IMR-90 (cell line): ENCODE measurements at regions not wholly inside any gene's neighbourhood (a gene's known extent, or its start where the extent isn't known, plus 50 kb on each side); places are given as distances from the start of the nearest gene placed in this dataset.

Experiments
- ATAC-seq: fragments of 200-7000 bp; cut with Tn5 transposase; 2 replicates; pipeline ENCODE4 v1.9.1; 2020; ENCODE audit warnings: low read depth, mild to moderate bottlenecking, moderate library complexity
- BruUV-seq: library from RNA; stranded (reverse); fragments of 400-500 nt; replicated peaks from 2 replicates; lab custom pipeline; 2021; lab: Mats Ljungman, UMichigan
- CTCF ChIA-PET: fragments of 300-600 bp; formaldehyde crosslinking; extraction: SDS; loops from one replicate; lab custom pipeline; 2021; ENCODE audit warnings: antibody characterized with exemption; lab: Yijun Ruan, JAX
- POLR2A ChIA-PET: fragments of 300-600 bp; sonication (Branson Sonifier 250); formaldehyde crosslinking; loops from one replicate; lab custom pipeline; 2022; ENCODE audit warnings: antibody characterized with exemption; ENCODE audit not compliant: unreplicated experiment; lab: Charles Lee
- DNase-seq: peaks from one replicate; pipeline ENCODE4 v3.0.0; 2013
- H2AFZ ChIP-seq: replicated peaks from 2 replicates; pipeline ENCODE3; 2013; ENCODE audit warnings: low read length, mild to moderate bottlenecking; ENCODE audit not compliant: poor library complexity
- H2AK5ac ChIP-seq: 2 replicates; pipeline ENCODE4 v1.6.1; 2013; ENCODE audit warnings: low read depth, low read length, inconsistent platforms
- H2AK9ac ChIP-seq: replicated peaks from 2 replicates; pipeline ENCODE3; 2013; ENCODE audit warnings: mild to moderate bottlenecking, low read depth, low read length, moderate library complexity; ENCODE audit not compliant: poor library complexity
- H2BK120ac ChIP-seq: 2 replicates; pipeline ENCODE4 v1.6.1; 2013; ENCODE audit warnings: low read depth, low read length, inconsistent platforms
- H2BK15ac ChIP-seq: 3 replicates; pipeline ENCODE4 v1.6.1; 2013; ENCODE audit warnings: low read depth, low read length, inconsistent platforms
- H2BK20ac ChIP-seq: 2 replicates; pipeline ENCODE4 v1.6.1; 2013; ENCODE audit warnings: low read depth, mild to moderate bottlenecking, inconsistent platforms, low read length, moderate library complexity
- H2BK5ac ChIP-seq: 2 replicates; pipeline ENCODE4 v1.6.1; 2013; ENCODE audit warnings: mild to moderate bottlenecking, low read depth, low read length, inconsistent platforms; ENCODE audit not compliant: poor library complexity, severe bottlenecking
- H3K14ac ChIP-seq: replicated peaks from 2 replicates; pipeline ENCODE4 v1.6.1; 2013; ENCODE audit warnings: low read depth, low read length, inconsistent platforms
- H3K18ac ChIP-seq: 2 replicates; pipeline ENCODE4 v1.6.1; 2013; ENCODE audit warnings: low read depth, low read length, control low read depth
- H3K23ac ChIP-seq: 2 replicates; pipeline ENCODE4 v1.6.1; 2013; ENCODE audit warnings: low read depth, low read length, inconsistent platforms
- H3K27ac ChIP-seq: 2 replicates; pipeline ENCODE4 v1.5.1; 2013; ENCODE audit warnings: mild to moderate bottlenecking, control low read depth, low read length; ENCODE audit not compliant: insufficient read depth
- H3K27me3 ChIP-seq: 2 replicates; pipeline ENCODE4 v1.6.1; 2013; ENCODE audit warnings: low read length; ENCODE audit not compliant: control insufficient read depth, insufficient read depth
- H3K36me3 ChIP-seq: 2 replicates; pipeline ENCODE4 v1.6.1; 2013; ENCODE audit warnings: low read length, mixed read lengths; ENCODE audit not compliant: control insufficient read depth, insufficient read depth
- H3K4ac ChIP-seq: 2 replicates; pipeline ENCODE4 v1.6.1; 2013; ENCODE audit warnings: low read depth, low read length, inconsistent platforms
- H3K4me1 ChIP-seq: 2 replicates; pipeline ENCODE4 v1.6.1; 2013; ENCODE audit warnings: low read length, mixed read lengths; ENCODE audit not compliant: control insufficient read depth, insufficient read depth
- H3K4me2 ChIP-seq: 2 replicates; pipeline ENCODE4 v1.6.1; 2013; ENCODE audit warnings: low read depth, mild to moderate bottlenecking, control low read depth, low read length, moderate library complexity
- H3K4me3 ChIP-seq: 2 replicates; pipeline ENCODE4 v1.5.1; 2013; ENCODE audit warnings: low read depth, mild to moderate bottlenecking, control low read depth, low read length, moderate library complexity; ENCODE audit not compliant: insufficient read depth
- H3K56ac ChIP-seq: 2 replicates; pipeline ENCODE4 v1.6.1; 2013; ENCODE audit warnings: low read length, inconsistent platforms; ENCODE audit not compliant: insufficient read depth; ENCODE audit errors: extremely low read depth
- H3K79me1 ChIP-seq, 2 experiments: 2 replicates each; pipeline ENCODE4 v1.6.1; 2013; ENCODE audit warnings: low read length in 2 of 2, inconsistent platforms in 1 of 2, low read depth in 1 of 2
- H3K9ac ChIP-seq: 2 replicates; pipeline ENCODE4 v1.6.1; 2013; ENCODE audit warnings: low read depth, low read length, control low read depth
- H3K9me1 ChIP-seq: 2 replicates; pipeline ENCODE4 v1.6.1; 2013; ENCODE audit warnings: low read length, inconsistent platforms; ENCODE audit not compliant: insufficient read depth
- H3K9me3 ChIP-seq: 2 replicates; pipeline ENCODE4 v1.6.1; 2013; ENCODE audit warnings: low read length; ENCODE audit not compliant: control insufficient read depth, insufficient read depth
- H4K20me1 ChIP-seq: 2 replicates; pipeline ENCODE4 v1.6.1; 2013; ENCODE audit warnings: low read length, inconsistent platforms; ENCODE audit not compliant: insufficient read depth
- H4K5ac ChIP-seq: 2 replicates; pipeline ENCODE4 v1.6.1; 2013; ENCODE audit warnings: mild to moderate bottlenecking, low read depth, low read length, control low read depth
- H4K8ac ChIP-seq, 2 experiments: 2 replicates each; pipeline ENCODE4 v1.6.1; 2013; ENCODE audit warnings: low read depth in 2 of 2, low read length in 2 of 2, control low read depth in 1 of 2, inconsistent platforms in 1 of 2
- H4K91ac ChIP-seq: 2 replicates; pipeline ENCODE4 v1.6.1; 2013; ENCODE audit warnings: low read depth, low read length, inconsistent platforms; ENCODE audit not compliant: insufficient read depth
- BHLHE40 ChIP-seq: fragments of 150-350 bp; IDR thresholded peaks from 2 replicates; pipeline ENCODE4 v1.6.1; 2016; ENCODE audit warnings: mild to moderate bottlenecking, low read depth, low read length
- CEBPB ChIP-seq: IDR thresholded peaks from 2 replicates; pipeline ENCODE4 v1.6.1; 2012; ENCODE audit warnings: low read depth, low read length, improper control_type of control experiment
- CHD1 ChIP-seq: IDR thresholded peaks from 2 replicates; pipeline ENCODE4 v1.6.1; 2012; ENCODE audit warnings: low read depth, low read length, improper control_type of control experiment
- FOS ChIP-seq: fragments of 150-350 bp; IDR thresholded peaks from 2 replicates; pipeline ENCODE4 v1.6.1; 2016; ENCODE audit warnings: low read depth, low read length
- MAFK ChIP-seq: IDR thresholded peaks from 2 replicates; pipeline ENCODE4 v1.6.1; 2012; ENCODE audit warnings: low read depth, low read length, improper control_type of control experiment
- MXI1 ChIP-seq: IDR thresholded peaks from 2 replicates; pipeline ENCODE4 v1.6.1; 2012; ENCODE audit warnings: low read depth, mild to moderate bottlenecking, low read length, moderate library complexity, borderline replicate concordance
- RCOR1 ChIP-seq: IDR thresholded peaks from 2 replicates; pipeline ENCODE4 v1.6.1; 2012; ENCODE audit warnings: mild to moderate bottlenecking, low read length, improper control_type of control experiment; ENCODE audit not compliant: insufficient replicate concordance
- SMC3 ChIP-seq: fragments of 150-350 bp; IDR thresholded peaks from 2 replicates; pipeline ENCODE4 v1.6.1; 2016; ENCODE audit warnings: low read depth, mild to moderate bottlenecking, antibody characterized with exemption, low read length, moderate library complexity
- USF2 ChIP-seq: fragments of 150-350 bp; IDR thresholded peaks from 2 replicates; pipeline ENCODE4 v1.6.1; 2017; ENCODE audit warnings: mild to moderate bottlenecking, antibody characterized with exemption, low read length, low read depth
- WGBS, 2 experiments: methylation state at CpG; one replicate each; pipeline versions ENCODE4 v1.1.5 to v1.1.7; 2013; ENCODE audit warnings: missing lambda C conversion rate in 2 of 2; ENCODE audit not compliant: insufficient read length in 1 of 2; ENCODE audit errors: extremely low coverage in 2 of 2; 5-methylcytosine and 5-hydroxymethylcytosine counted together
- dilution Hi-C: fragments of 300-500 bp; cut with HindIII; formaldehyde crosslinking; loops from one replicate; pipeline ENCODE4 v1.14.3; 2018; ENCODE audit warnings: low sequenced_read_pairs; ENCODE audit not compliant: unreplicated experiment
- in situ Hi-C: fragments of 300-500 bp; cut with MboI; formaldehyde crosslinking; loops from 3 replicates; pipeline ENCODE4 v1.14.3; 2019; ENCODE audit warnings: low sequenced_read_pairs, inconsistent platforms, mixed read lengths
- intact Hi-C: fragments of 100-400 bp; cut with micrococcal nuclease; formaldehyde crosslinking; loops from 2 replicates; pipeline ENCODE4 v1.10.0; 2022

- peak overlapping the region; percentile 87; the same call in 1 of the 2 replicates for H2BK20ac ChIP-seq
- peak overlapping the region; percentile 36; the same call in 1 of the 2 replicates for H3K18ac ChIP-seq
- H2AK9ac ChIP-seq, result no peak overlapping the region
- no peaks in the 10 kb centered on the region for H3K79me1 ChIP-seq
- BruUV-seq, result no TSS peak
- H4K8ac ChIP-seq, result peak overlapping the region in 1 of 2 experiments; percentile 67; a peak in 2 of 4 replicates
- ChIA-PET POLR2A (no interaction called here), CTCF (interaction anchor here (1.1 kb wide), 1 partner anchor 34 kb away, joined by 3 read pairs; no protein-coding TSS in a partner anchor)
- no peak overlapping the region for H4K91ac ChIP-seq
- intact Hi-C loops, result no loop called here
- dilution Hi-C loops, result no loop called here
- H3K56ac ChIP-seq, result peak overlapping the region; percentile 59
- no peak overlapping the region for H3K4me3 ChIP-seq
- H3K4ac ChIP-seq, result peak overlapping the region; percentile 93; the same call in 1 of the 2 replicates
- H3K36me3 ChIP-seq, result no peaks in the 10 kb centered on the region
- H4K20me1 ChIP-seq, result peaks cover 7% of the 10 kb centered on the region
- WGBS, 2 experiments, result no CpG with 5 or more reads among the region's 5 CpGs
- peak overlapping the region; percentile 17 for H3K4me2 ChIP-seq
- 0 out of 3 replicates have a peak overlapping the region, but pooled peaks have one; percentile 81 for H2BK15ac ChIP-seq
- H2BK5ac ChIP-seq, result peak overlapping the region; percentile 97
- no peak overlapping the region for H2AFZ ChIP-seq
- no peak overlapping the region for H3K14ac ChIP-seq
- H4K5ac ChIP-seq, result no peak overlapping the region
- peak; percentile 89 for ATAC-seq
- TF ChIP-seq CHD1 (0 out of 2 replicates have a peak, but pooled peaks have one; percentile 49), RCOR1 (peak; percentile 41), MXI1 (no peak), CEBPB (peak; percentile 56; the same call in 1 of the 2 replicates), FOS (peak; percentile 48), BHLHE40 (peak; percentile 86), USF2 (peak; percentile 92), SMC3 (no peak), MAFK (peak; percentile 71)
- peaks cover 18% of the 10 kb centered on the region for H3K4me1 ChIP-seq
- H3K9ac ChIP-seq, result no peak overlapping the region
- H2BK120ac ChIP-seq, result peak overlapping the region; percentile 91
- H3K9me1 ChIP-seq, result peaks cover 13% of the 10 kb centered on the region
- peak overlapping the region; percentile 91; the same call in 1 of the 2 replicates for H3K27ac ChIP-seq
- H2AK5ac ChIP-seq, result no peak overlapping the region
- no peaks in the 10 kb centered on the region for H3K9me3 ChIP-seq
- in situ Hi-C loops, result no loop called here
- H3K27me3 ChIP-seq, result no peaks in the 10 kb centered on the region
- H3K23ac ChIP-seq, result no peak overlapping the region
- peak; percentile 95 for DNase-seq
Observed at GRCh38 chr15:31606194-31606669, 279.6 kb downstream of the KLF13 start.
